ENCODE measurements at regions not wholly inside any gene's neighbourhood (a gene's known extent, or its start where the extent isn't known, plus 50 kb on each side); places are given as distances from the start of the nearest gene placed in this dataset.
A peak's percentile ranks its signal among the peaks of the same experiment; 100 is the strongest.

DNA sequence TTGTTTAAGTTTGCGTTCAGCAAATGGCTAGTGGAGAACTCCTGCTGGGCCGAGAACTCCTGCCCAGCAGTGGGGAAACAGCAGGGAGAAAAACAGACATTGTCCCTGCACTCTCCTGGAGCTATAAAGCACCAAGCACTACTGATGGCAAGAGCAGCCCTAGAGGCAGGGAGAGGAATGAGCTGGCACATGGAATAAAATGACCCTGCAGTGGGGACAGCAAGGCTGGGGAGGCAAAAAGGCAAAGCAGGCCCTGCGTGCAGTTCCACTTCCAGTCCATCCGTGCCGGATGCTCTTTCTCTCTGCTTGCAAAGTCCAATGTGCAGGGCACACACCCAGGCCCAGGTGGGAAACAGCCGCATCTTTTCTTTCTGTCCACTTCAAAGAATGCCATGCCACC is 415.5 kb downstream of the LRATD1 start:
- no peak overlapping the region for H2AFZ ChIP-seq (ENCODE audit: low read length)
- DNase-seq (ENCODE audit: low read depth in 1 of 2, low spot score in 2 of 2) (no peak), FAIRE-seq (no peak)
- H3K79me2 ChIP-seq (ENCODE audit: control insufficient read depth in 1 of 2, insufficient read depth in 2 of 2, low read length in 2 of 2) = no peaks in the 10 kb centered on the region
- no peak overlapping the region for H4K5ac ChIP-seq (ENCODE audit: insufficient read length, low read depth, low read length)
- H3K18ac ChIP-seq (ENCODE audit: extremely low read depth, low read length) = no peak overlapping the region
- no peak overlapping the region for H3K56ac ChIP-seq (replicated peaks; ENCODE audit: insufficient read length, low read depth, low read length)
- no peak overlapping the region for H2BK5ac ChIP-seq (ENCODE audit: low read depth, low read length)
- 0 out of 2 replicates have a peak overlapping the region, but pooled peaks have one; percentile 63 for H2BK15ac ChIP-seq (ENCODE audit: low read length)
- H2BK12ac ChIP-seq (ENCODE audit: low read depth, low read length) = no peak overlapping the region
- no peak overlapping the region for H4K8ac ChIP-seq (ENCODE audit: extremely low read depth, insufficient read depth, low read length)
- H3K27me3 ChIP-seq (replicated peaks in 1 of 4; ENCODE audit: control insufficient read depth in 3 of 4, extremely low read depth in 1 of 4, insufficient read depth in 3 of 4, low read length in 3 of 4) = no peaks in the 10 kb centered on the region; a peak in 1 of 7 replicates
- no peak overlapping the region for H2BK20ac ChIP-seq (ENCODE audit: low read length)
- H3K9ac ChIP-seq (replicated peaks in 1 of 4; ENCODE audit: extremely low read depth in 1 of 4, low read depth in 3 of 4, low read length in 3 of 4) = no peak overlapping the region
- H4K20me1 ChIP-seq (replicated peaks in 1 of 2; ENCODE audit: control insufficient read depth in 1 of 2, insufficient read depth in 2 of 2, low read length in 2 of 2) = no peaks in the 10 kb centered on the region
- no peak overlapping the region for H3K14ac ChIP-seq (ENCODE audit: insufficient read length)
- no peaks in the 10 kb centered on the region for H3K79me1 ChIP-seq (ENCODE audit: low read depth, low read length)
- CTCF ChIA-PET (ENCODE audit: partially characterized antibody) = interaction anchor here (0.9 to 8.0 kb wide), 5 partner anchors 12 to 861 kb away, joined by 3 to 82 read pairs (median 3); no protein-coding TSS in a partner anchor
- H3K23ac ChIP-seq (ENCODE audit: insufficient read length) = no peak overlapping the region
- no peak overlapping the region for H3K4ac ChIP-seq (replicated peaks; ENCODE audit: insufficient read length, low read depth, low read length)
- WGBS, 2 experiments (ENCODE audit: extremely low coverage in 1 of 2, insufficient coverage in 1 of 2, insufficient read length in 1 of 2, insufficient replicate concordance in 2 of 2, low coverage in 1 of 2, low lambda C conversion rate in 2 of 2, missing lambda C conversion rate in 1 of 2) = 84% methylated on average over 6 of the region's 6 CpGs; no CpG with 5 or more reads in 1 of the 2 experiments
- no peak overlapping the region for H4K91ac ChIP-seq (replicated peaks; ENCODE audit: insufficient read length, low read length)
- no peak overlapping the region for H3K4me2 ChIP-seq (ENCODE audit: insufficient read depth in 1 of 2, low read depth in 2 of 2, low read length in 2 of 2)
- H3K27ac ChIP-seq (ENCODE audit: low read depth, low read length) = no peak overlapping the region
- H2BK120ac ChIP-seq (replicated peaks; ENCODE audit: low read depth, low read length) = no peak overlapping the region
- H3K23me2 ChIP-seq (ENCODE audit: low read depth, low read length) = peaks cover 4% of the 10 kb centered on the region; the same call in 1 of the 2 replicates
- H3K4me3 ChIP-seq (ENCODE audit: extremely low read depth in 1 of 4, insufficient read depth in 2 of 4, low read depth in 3 of 4, low read length in 4 of 4) = no peak overlapping the region
- H3K9me3 ChIP-seq (ENCODE audit: insufficient read depth in 2 of 2, low read depth in 1 of 2, low read length in 1 of 2) = no peaks in the 10 kb centered on the region
- no peaks in the 10 kb centered on the region for H3K36me3 ChIP-seq (ENCODE audit: control insufficient read depth in 2 of 4, insufficient read depth in 4 of 4, low read length in 3 of 4)
- H3K4me1 ChIP-seq (replicated peaks in 1 of 4; ENCODE audit: control insufficient read depth in 3 of 4, insufficient read depth in 4 of 4, low read length in 3 of 4) = peaks cover 3 to 11% (median 7%) of the 10 kb centered on the region in 4 experiments
- no peak overlapping the region for H2AK5ac ChIP-seq (ENCODE audit: low read depth, low read length)
- POLR2A ChIA-PET (ENCODE audit: partially characterized antibody) = no interaction called here
- TF ChIP-seq, protein P1, sequence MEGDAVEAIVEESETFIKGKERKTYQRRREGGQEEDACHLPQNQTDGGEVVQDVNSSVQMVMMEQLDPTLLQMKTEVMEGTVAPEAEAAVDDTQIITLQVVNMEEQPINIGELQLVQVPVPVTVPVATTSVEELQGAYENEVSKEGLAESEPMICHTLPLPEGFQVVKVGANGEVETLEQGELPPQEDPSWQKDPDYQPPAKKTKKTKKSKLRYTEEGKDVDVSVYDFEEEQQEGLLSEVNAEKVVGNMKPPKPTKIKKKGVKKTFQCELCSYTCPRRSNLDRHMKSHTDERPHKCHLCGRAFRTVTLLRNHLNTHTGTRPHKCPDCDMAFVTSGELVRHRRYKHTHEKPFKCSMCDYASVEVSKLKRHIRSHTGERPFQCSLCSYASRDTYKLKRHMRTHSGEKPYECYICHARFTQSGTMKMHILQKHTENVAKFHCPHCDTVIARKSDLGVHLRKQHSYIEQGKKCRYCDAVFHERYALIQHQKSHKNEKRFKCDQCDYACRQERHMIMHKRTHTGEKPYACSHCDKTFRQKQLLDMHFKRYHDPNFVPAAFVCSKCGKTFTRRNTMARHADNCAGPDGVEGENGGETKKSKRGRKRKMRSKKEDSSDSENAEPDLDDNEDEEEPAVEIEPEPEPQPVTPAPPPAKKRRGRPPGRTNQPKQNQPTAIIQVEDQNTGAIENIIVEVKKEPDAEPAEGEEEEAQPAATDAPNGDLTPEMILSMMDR (IDR thresholded peaks at IDR 0.05; ENCODE audit: control extremely low read depth in 1 of 3, insufficient read depth in 1 of 3, low read depth in 1 of 3, low read length in 3 of 3) = peak in 2 of 3 experiments; percentile 21 to 27; a peak in 2 of 4 replicates
- no peak for TF ChIP-seq JUND (IDR thresholded peaks at IDR 0.05; ENCODE audit: low read length)
- no peak for TF ChIP-seq GABPA (IDR thresholded peaks at IDR 0.05; ENCODE audit: borderline replicate concordance, insufficient read depth, low read length)
